IPS-NIHi7 (cell line): ENCODE measurements at regions not wholly inside any gene's neighbourhood (a gene's known extent, or its start where the extent isn't known, plus 50 kb on each side); places are given as distances from the start of the nearest gene placed in this dataset.
A peak's percentile ranks its signal among the peaks of the same experiment; 100 is the strongest.

Experiments
- DNase-seq: peaks from one replicate; pipeline ENCODE4 v3.0.0; 2012; ENCODE audit warnings: mixed read lengths; ENCODE audit errors: extremely low spot score

- peak; percentile 69 for DNase-seq
Measured at GRCh38 chr3:72591522-72592421, 256.5 kb downstream of the SHQ1 start.

- DNase-seq: peak; percentile 71
Measured at GRCh38 chr3:72590732-72591221, 257.5 kb downstream of the SHQ1 start.

- DNase-seq: no peak
Measured at GRCh38 chr3:72587282-72587681, 261.0 kb downstream of the SHQ1 start.

GRCh38 chr3:72586694-72587093 lies 261.6 kb downstream of the SHQ1 start:
- no peak for DNase-seq

- DNase-seq: no peak
Measured at GRCh38 chr3:72585966-72586365, 262.3 kb downstream of the SHQ1 start.

GRCh38 chr3:72584262-72584661 lies 264.0 kb downstream of the SHQ1 start:
- no peak for DNase-seq

GRCh38 chr3:72582963-72583362 lies 265.3 kb downstream of the SHQ1 start:
- no peak for DNase-seq

GRCh38 chr3:72582211-72582878 lies 265.9 kb downstream of the SHQ1 start:
- DNase-seq: no peak

- no peak for DNase-seq
Measured at GRCh38 chr3:72580900-72581299, 267.3 kb downstream of the SHQ1 start.

- DNase-seq: no peak
Measured at GRCh38 chr3:72580246-72580756, 267.9 kb downstream of the SHQ1 start.

GRCh38 chr3:72579581-72580245 lies 268.5 kb downstream of the SHQ1 start:
- DNase-seq: no peak

- no peak for DNase-seq
Measured at GRCh38 chr3:72579191-72579580, 269.1 kb downstream of the SHQ1 start.

- DNase-seq: no peak
Measured at GRCh38 chr3:72577190-72577589, 271.1 kb downstream of the SHQ1 start.

GRCh38 chr3:72576563-72576962 lies 271.7 kb downstream of the SHQ1 start:
- DNase-seq: no peak

- no peak for DNase-seq
Measured at GRCh38 chr3:72574144-72574543, 274.1 kb downstream of the SHQ1 start.

- no peak for DNase-seq
Measured at GRCh38 chr3:72573051-72573450, 275.2 kb downstream of the SHQ1 start.

- no peak for DNase-seq
Measured at GRCh38 chr3:72572489-72573007, 275.7 kb downstream of the SHQ1 start.

- DNase-seq: no peak
Measured at GRCh38 chr3:72571638-72572114, 276.6 kb downstream of the SHQ1 start.

- no peak for DNase-seq
Measured at GRCh38 chr3:72571052-72571451, 277.2 kb downstream of the SHQ1 start.

- DNase-seq: no peak
Measured at GRCh38 chr3:72569754-72570440, 278.3 kb downstream of the SHQ1 start.

- DNase-seq: no peak
Measured at GRCh38 chr3:72568083-72568482, 280.2 kb downstream of the SHQ1 start.
